ENCODE measurements at regions not wholly inside any gene's neighbourhood (a gene's known extent, or its start where the extent isn't known, plus 50 kb on each side); places are given as distances from the start of the nearest gene placed in this dataset.

GRCh38 chr12:67047634-67048033 lies 221.5 kb upstream of the CAND1 start:
- TF ChIP-seq POLR2AphosphoS5 (IDR thresholded peaks at IDR 0.05; ENCODE audit: insufficient read depth in 1 of 2, low read depth in 1 of 2): no peak
- no peak for TF ChIP-seq POLR2A (IDR thresholded peaks at IDR 0.05)

Data from vagina (tissue), 2 donors.